Nucleus accumbens (tissue), 56 donors: ENCODE measurements at regions not wholly inside any gene's neighbourhood (a gene's known extent, or its start where the extent isn't known, plus 50 kb on each side); places are given as distances from the start of the nearest gene placed in this dataset.

Experiments
- DNase-seq, 56 donors: peaks; one replicate each; lab custom pipeline; 2025; lab: John Stamatoyannopoulos, UW

GRCh38 chr12:94760786-94761185 is 110.4 kb upstream of the TMCC3 start:
- no peak for DNase-seq

GRCh38 chr12:94756789-94757188 is 106.4 kb upstream of the TMCC3 start:
- DNase-seq: no peak

GRCh38 chr12:94755598-94755997 is 105.2 kb upstream of the TMCC3 start:
- no peak for DNase-seq

- no peak for DNase-seq
Observed at GRCh38 chr12:94754653-94755052, 104.3 kb upstream of the TMCC3 start.

GRCh38 chr12:94753036-94753679 is 102.8 kb upstream of the TMCC3 start:
- DNase-seq: peak in 2 of 56 donors; percentile 3 to 20

GRCh38 chr12:94750864-94751263 is 100.5 kb upstream of the TMCC3 start:
- DNase-seq: no peak

- no peak for DNase-seq
Observed at GRCh38 chr12:94749890-94750289, 99.5 kb upstream of the TMCC3 start.

GRCh38 chr12:94749455-94749854 is 99.1 kb upstream of the TMCC3 start:
- DNase-seq: no peak

- DNase-seq: no peak
Observed at GRCh38 chr12:94748726-94749421, 98.5 kb upstream of the TMCC3 start.

- no peak for DNase-seq
Observed at GRCh38 chr12:94745562-94745961, 95.2 kb upstream of the TMCC3 start.

GRCh38 chr12:94743174-94743573 is 92.8 kb upstream of the TMCC3 start:
- DNase-seq: no peak

- DNase-seq: no peak
Observed at GRCh38 chr12:94740601-94741362, 90.4 kb upstream of the TMCC3 start.

- no peak for DNase-seq
Observed at GRCh38 chr12:94736820-94737219, 86.5 kb upstream of the TMCC3 start.

GRCh38 chr12:94736004-94736403 is 85.6 kb upstream of the TMCC3 start:
- no peak for DNase-seq

GRCh38 chr12:94733727-94734126 is 83.4 kb upstream of the TMCC3 start:
- DNase-seq: no peak

GRCh38 chr12:94732367-94732990 is 82.1 kb upstream of the TMCC3 start:
- DNase-seq: peak in 1 of 56 donors; percentile 7

GRCh38 chr12:94731733-94732360 is 81.5 kb upstream of the TMCC3 start:
- no peak for DNase-seq

- no peak for DNase-seq
Observed at GRCh38 chr12:94730847-94731246, 80.5 kb upstream of the TMCC3 start.

GRCh38 chr12:94726236-94726835 is 76.0 kb upstream of the TMCC3 start:
- DNase-seq: no peak
